ENCODE measurements at regions not wholly inside any gene's neighbourhood (a gene's known extent, or its start where the extent isn't known, plus 50 kb on each side); places are given as distances from the start of the nearest gene placed in this dataset.
A peak's percentile ranks its signal among the peaks of the same experiment; 100 is the strongest.

- Histone ChIP-seq H3K27ac (no peak overlapping the region), H3K9me3 (no peaks in the 10 kb centered on the region), H3K4me3 (no peak overlapping the region), H3K36me3 (no peaks in the 10 kb centered on the region), H3K4me1 (no peaks in the 10 kb centered on the region), H3K27me3 (no peaks in the 10 kb centered on the region)
- TF ChIP-seq CTCF (IDR thresholded peaks at IDR 0.05 in 4 of 5, conservative IDR thresholded peaks at IDR 0.05 in 1 of 5) (no peak), POLR2A (IDR thresholded peaks at IDR 0.05) (no peak)
- in situ Hi-C loops (cut with MboI; ENCODE audit: low sequenced_read_pairs in 4 of 4) (no loop called here), intact Hi-C loops (cut with DNase I; ENCODE audit: low total_unique reads) (no loop called here)
- no peak for ATAC-seq
- DNase-seq: no peak
Observed at GRCh38 chr5:10867389-10868303, 106.6 kb upstream of the DAP start.

GRCh38 chr5:10866913-10867312 lies 105.9 kb upstream of the DAP start:
- no peak for DNase-seq
- no peaks in the 10 kb centered on the region for H3K4me1 ChIP-seq
- in situ Hi-C loops (cut with MboI; ENCODE audit: low sequenced_read_pairs in 4 of 4): no loop called here
- H3K36me3 ChIP-seq: no peaks in the 10 kb centered on the region
- H3K27me3 ChIP-seq: no peaks in the 10 kb centered on the region
- intact Hi-C loops (cut with DNase I; ENCODE audit: low total_unique reads): no loop called here
- no peaks in the 10 kb centered on the region for H3K9me3 ChIP-seq
- H3K4me3 ChIP-seq: no peak overlapping the region
- no peak for ATAC-seq
- TF ChIP-seq CTCF (IDR thresholded peaks at IDR 0.05 in 4 of 5, conservative IDR thresholded peaks at IDR 0.05 in 1 of 5) (no peak), POLR2A (IDR thresholded peaks at IDR 0.05) (no peak)
- no peak overlapping the region for H3K27ac ChIP-seq

GRCh38 chr5:10863763-10864383 lies 102.8 kb upstream of the DAP start:
- Histone ChIP-seq H3K4me3 (no peak overlapping the region), H3K27me3 (no peaks in the 10 kb centered on the region), H3K4me1 (no peaks in the 10 kb centered on the region), H3K9me3 (no peaks in the 10 kb centered on the region), H3K27ac (no peak overlapping the region), H3K36me3 (no peaks in the 10 kb centered on the region)
- ATAC-seq (no peak), DNase-seq (no peak)
- in situ Hi-C loops (cut with MboI; ENCODE audit: low sequenced_read_pairs in 4 of 4) (no loop called here), intact Hi-C loops (cut with DNase I; ENCODE audit: low total_unique reads) (no loop called here)
- no peak for TF ChIP-seq POLR2A (IDR thresholded peaks at IDR 0.05)
- peak in 2 of 5 experiments; percentile 34 to 42 for TF ChIP-seq CTCF (IDR thresholded peaks at IDR 0.05 in 4 of 5, conservative IDR thresholded peaks at IDR 0.05 in 1 of 5)

- DNase-seq (no peak), ATAC-seq (no peak)
- Histone ChIP-seq H3K36me3 (no peaks in the 10 kb centered on the region), H3K4me3 (no peak overlapping the region), H3K27ac (no peak overlapping the region), H3K9me3 (no peaks in the 10 kb centered on the region), H3K4me1 (no peaks in the 10 kb centered on the region), H3K27me3 (peaks cover 0 to 4% (median 0%) of the 10 kb centered on the region in 3 donors)
- intact Hi-C loops (cut with DNase I; ENCODE audit: low total_unique reads) (no loop called here), in situ Hi-C loops (cut with MboI; ENCODE audit: low sequenced_read_pairs in 4 of 4) (no loop called here)
- TF ChIP-seq CTCF (IDR thresholded peaks at IDR 0.05 in 4 of 5, conservative IDR thresholded peaks at IDR 0.05 in 1 of 5) (no peak), POLR2A (IDR thresholded peaks at IDR 0.05) (no peak)
Observed at GRCh38 chr5:10862085-10862484, 101.1 kb upstream of the DAP start.

Data from gastrocnemius medialis (tissue), 4 donors.